Right atrium auricular region (tissue), 2 donors: ENCODE measurements at regions not wholly inside any gene's neighbourhood (a gene's known extent, or its start where the extent isn't known, plus 50 kb on each side); places are given as distances from the start of the nearest gene placed in this dataset.
"Not testable (repeated sequence)": the region's sequence is repeated elsewhere in the genome, so short reads cannot be mapped to it uniquely, and the experiment has no call there.

ENCODE experiments used
- DNase-seq: peaks from one replicate; pipeline ENCODE4 v3.0.0-alpha.2; 2019; ENCODE audit warnings: low spot score
- H3K27ac ChIP-seq, 2 donors: fragments of 200-600 bp; sonication (generic); 1 replicate in 1 of 2; 2 replicates in 1 of 2; pipeline ENCODE4 v1.5.1; 2016 to 2019
- H3K27me3 ChIP-seq, 2 donors: fragments of 200-600 bp; sonication (generic); one replicate each; pipeline versions ENCODE4 v1.5.1 to v1.6.0; 2017 to 2019
- H3K36me3 ChIP-seq: fragments of 200-600 bp; sonication (generic); one replicate; pipeline ENCODE4 v1.5.1; 2016
- H3K4me1 ChIP-seq, 2 donors: fragments of 200-600 bp; sonication (generic); one replicate each; pipeline versions ENCODE4 v1.5.1 to v1.6.0; 2017 to 2019
- H3K4me3 ChIP-seq, 2 donors: fragments of 200-600 bp; sonication (generic); 1 replicate in 1 of 2; 2 replicates in 1 of 2; pipeline ENCODE4 v1.5.1; 2017 to 2019; ENCODE audit warnings: mild to moderate bottlenecking in 1 of 2, moderate library complexity in 1 of 2
- H3K9me3 ChIP-seq, 2 donors: fragments of 200-600 bp; sonication (generic); one replicate each; pipeline ENCODE4 v1.5.1; 2019
- TF ChIP-seq, protein P1 (sequence below), 2 donors: fragments of 200-600 bp; sonication (generic); IDR thresholded peaks; one replicate each; pipeline ENCODE4 v1.5.1; 2019; ENCODE audit warnings: antibody characterized with exemption in 2 of 2

- no peak for DNase-seq
- Histone ChIP-seq H3K9me3 (no peaks in the 10 kb centered on the region), H3K27me3 (no peaks in the 10 kb centered on the region), H3K27ac (no peak overlapping the region), H3K4me3 (no peak overlapping the region), H3K4me1 (no peaks in the 10 kb centered on the region), H3K36me3 (no peaks in the 10 kb centered on the region)
- TF ChIP-seq, protein P1, sequence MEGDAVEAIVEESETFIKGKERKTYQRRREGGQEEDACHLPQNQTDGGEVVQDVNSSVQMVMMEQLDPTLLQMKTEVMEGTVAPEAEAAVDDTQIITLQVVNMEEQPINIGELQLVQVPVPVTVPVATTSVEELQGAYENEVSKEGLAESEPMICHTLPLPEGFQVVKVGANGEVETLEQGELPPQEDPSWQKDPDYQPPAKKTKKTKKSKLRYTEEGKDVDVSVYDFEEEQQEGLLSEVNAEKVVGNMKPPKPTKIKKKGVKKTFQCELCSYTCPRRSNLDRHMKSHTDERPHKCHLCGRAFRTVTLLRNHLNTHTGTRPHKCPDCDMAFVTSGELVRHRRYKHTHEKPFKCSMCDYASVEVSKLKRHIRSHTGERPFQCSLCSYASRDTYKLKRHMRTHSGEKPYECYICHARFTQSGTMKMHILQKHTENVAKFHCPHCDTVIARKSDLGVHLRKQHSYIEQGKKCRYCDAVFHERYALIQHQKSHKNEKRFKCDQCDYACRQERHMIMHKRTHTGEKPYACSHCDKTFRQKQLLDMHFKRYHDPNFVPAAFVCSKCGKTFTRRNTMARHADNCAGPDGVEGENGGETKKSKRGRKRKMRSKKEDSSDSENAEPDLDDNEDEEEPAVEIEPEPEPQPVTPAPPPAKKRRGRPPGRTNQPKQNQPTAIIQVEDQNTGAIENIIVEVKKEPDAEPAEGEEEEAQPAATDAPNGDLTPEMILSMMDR (IDR thresholded peaks at IDR 0.05): no peak
Measured at GRCh38 chr6:85078058-85078457, 313.7 kb upstream of the TBX18 start.

GRCh38 chr6:85077098-85077497 lies 312.7 kb upstream of the TBX18 start:
- TF ChIP-seq, protein P1 (IDR thresholded peaks at IDR 0.05): no peak
- no peak overlapping the region for H3K4me3 ChIP-seq
- H3K4me1 ChIP-seq: no peaks in the 10 kb centered on the region
- H3K36me3 ChIP-seq: no peaks in the 10 kb centered on the region
- H3K27me3 ChIP-seq: no peaks in the 10 kb centered on the region
- no peaks in the 10 kb centered on the region for H3K9me3 ChIP-seq
- DNase-seq: no peak
- no peak overlapping the region for H3K27ac ChIP-seq

DNA sequence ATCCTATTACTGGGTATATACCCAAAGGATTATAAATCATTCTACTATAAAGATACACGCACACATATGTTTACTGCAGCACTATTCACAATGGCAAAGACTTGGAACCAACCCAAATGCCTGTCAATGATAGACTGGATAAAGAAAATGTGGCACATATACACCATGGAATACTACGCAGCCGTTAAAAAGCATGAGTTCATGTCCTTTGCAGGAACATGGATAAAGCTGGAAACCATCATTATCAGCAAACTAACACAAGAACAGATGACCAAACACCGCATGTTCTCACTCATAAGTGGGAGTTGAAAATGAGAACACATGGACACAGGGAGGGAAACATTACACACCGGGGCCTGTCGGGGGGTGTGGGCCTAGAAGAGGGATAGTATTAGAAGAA lies 307.4 kb upstream of the TBX18 start:
- not testable (repeated sequence) for DNase-seq, H3K27me3 ChIP-seq, H3K27ac ChIP-seq, H3K4me3 ChIP-seq, H3K4me1 ChIP-seq, H3K9me3 ChIP-seq, H3K36me3 ChIP-seq

DNA sequence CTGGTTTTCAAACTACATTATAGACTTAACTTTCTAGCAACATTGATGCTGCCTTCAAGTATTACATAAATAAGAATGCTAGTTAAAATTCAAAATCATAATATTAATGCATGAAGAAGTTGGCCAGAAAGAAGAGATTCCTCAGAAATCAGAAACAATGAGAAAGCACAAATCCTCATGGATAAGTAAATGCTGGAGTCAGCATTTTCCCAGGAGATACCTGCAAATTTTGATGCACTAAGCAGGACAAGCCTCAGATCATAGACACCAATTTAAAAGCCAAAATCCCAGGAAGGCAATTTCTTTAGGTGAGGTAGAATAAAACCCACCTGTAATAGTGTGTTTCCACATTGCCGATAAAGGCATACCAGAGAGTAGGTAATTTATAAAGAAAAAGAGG lies 305.2 kb upstream of the TBX18 start:
- TF ChIP-seq, protein P1 (IDR thresholded peaks at IDR 0.05): no peak
- Histone ChIP-seq H3K4me1 (no peaks in the 10 kb centered on the region), H3K4me3 (no peak overlapping the region), H3K9me3 (no peaks in the 10 kb centered on the region), H3K36me3 (no peaks in the 10 kb centered on the region), H3K27ac (no peak overlapping the region), H3K27me3 (no peaks in the 10 kb centered on the region)
- DNase-seq: no peak

DNA sequence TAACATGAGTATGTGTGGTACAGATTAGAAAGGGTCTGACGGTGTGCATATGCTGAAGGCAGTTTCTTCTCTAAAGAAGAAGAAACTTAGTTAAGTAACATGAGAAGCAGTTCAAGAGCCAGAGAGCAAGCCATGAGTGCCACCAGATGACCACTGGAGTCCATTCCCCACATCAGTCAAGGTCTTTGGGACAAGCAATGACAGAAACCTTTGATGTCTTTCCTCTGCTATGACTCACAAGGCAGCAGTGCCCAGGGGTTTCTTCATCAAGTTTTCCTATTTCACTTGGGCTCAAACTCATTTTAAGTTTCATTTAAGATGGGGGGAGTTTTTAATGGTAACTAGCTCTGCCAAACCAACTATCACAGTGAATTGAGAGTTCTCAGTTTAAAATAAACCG lies 303.8 kb upstream of the TBX18 start:
- DNase-seq: no peak
- no peak overlapping the region for H3K4me3 ChIP-seq
- no peaks in the 10 kb centered on the region for H3K27me3 ChIP-seq
- H3K9me3 ChIP-seq: no peaks in the 10 kb centered on the region
- H3K4me1 ChIP-seq: no peaks in the 10 kb centered on the region
- TF ChIP-seq, protein P1 (IDR thresholded peaks at IDR 0.05): no peak
- no peak overlapping the region for H3K27ac ChIP-seq
- no peaks in the 10 kb centered on the region for H3K36me3 ChIP-seq

DNA sequence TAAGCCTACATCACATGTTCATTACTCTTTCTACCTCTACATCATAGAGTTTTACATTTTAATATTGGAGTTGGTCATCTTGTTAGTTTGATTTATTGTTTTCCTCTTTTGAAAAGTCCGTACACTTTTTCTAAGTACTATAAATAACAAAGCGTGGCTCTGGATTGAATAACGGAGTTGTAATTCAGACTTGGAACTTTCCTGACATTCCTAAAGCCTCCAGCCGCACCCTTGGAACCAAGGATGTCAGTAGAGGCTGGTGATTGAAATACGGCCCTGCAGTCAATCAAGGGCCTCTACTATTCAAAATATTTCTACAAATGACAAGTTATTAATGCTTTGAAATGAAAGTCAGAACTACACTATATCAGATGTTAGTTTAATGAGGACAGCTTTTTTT lies 301.9 kb upstream of the TBX18 start:
- Histone ChIP-seq H3K4me1 (no peaks in the 10 kb centered on the region), H3K4me3 (no peak overlapping the region), H3K27me3 (no peaks in the 10 kb centered on the region), H3K36me3 (no peaks in the 10 kb centered on the region), H3K9me3 (no peaks in the 10 kb centered on the region), H3K27ac (no peak overlapping the region)
- TF ChIP-seq, protein P1 (IDR thresholded peaks at IDR 0.05): no peak
- DNase-seq: no peak
